ENCODE measurements at regions not wholly inside any gene's neighbourhood (a gene's known extent, or its start where the extent isn't known, plus 50 kb on each side); places are given as distances from the start of the nearest gene placed in this dataset.

- Histone ChIP-seq H3K27ac (no peak overlapping the region), H3K9me3 (no peaks in the 10 kb centered on the region)
Measured at GRCh38 chr12:18849080-18849479, 111.2 kb downstream of the CAPZA3 start.

GRCh38 chr12:18849761-18850160 lies 111.8 kb downstream of the CAPZA3 start:
- Histone ChIP-seq H3K27me3 (no peaks in the 10 kb centered on the region), H3K4me3 (no peak overlapping the region), H3K4me1 (no peaks in the 10 kb centered on the region), H3K9me3 (no peaks in the 10 kb centered on the region), H3K36me3 (no peaks in the 10 kb centered on the region), H3K27ac (no peak overlapping the region)
- intact Hi-C loops (cut with DNase I): no loop called here
- DNase-seq (ENCODE audit: extremely low spot score in 2 of 2): no peak
- TF ChIP-seq POLR2AphosphoS5 (IDR thresholded peaks at IDR 0.05; ENCODE audit: insufficient read depth in 1 of 2, low read depth in 1 of 2) (no peak), POLR2A (IDR thresholded peaks at IDR 0.05) (no peak), CTCF (IDR thresholded peaks at IDR 0.05) (no peak)

More at GRCh38 chr12:18849080-18849479, 111.2 kb downstream of the CAPZA3 start:
- Histone ChIP-seq H3K4me1 (no peaks in the 10 kb centered on the region), H3K4me3 (no peak overlapping the region), H3K27me3 (no peaks in the 10 kb centered on the region), H3K36me3 (no peaks in the 10 kb centered on the region)
- no peak for DNase-seq (ENCODE audit: extremely low spot score in 2 of 2)
- intact Hi-C loops (cut with DNase I): no loop called here
- TF ChIP-seq POLR2A (IDR thresholded peaks at IDR 0.05) (no peak), CTCF (IDR thresholded peaks at IDR 0.05) (no peak), POLR2AphosphoS5 (IDR thresholded peaks at IDR 0.05; ENCODE audit: insufficient read depth in 1 of 2, low read depth in 1 of 2) (no peak)

GRCh38 chr12:18850752-18851151 lies 112.8 kb downstream of the CAPZA3 start:
- no peak for DNase-seq (ENCODE audit: extremely low spot score in 2 of 2)
- Histone ChIP-seq H3K27me3 (no peaks in the 10 kb centered on the region), H3K9me3 (no peaks in the 10 kb centered on the region), H3K27ac (no peak overlapping the region), H3K4me1 (no peaks in the 10 kb centered on the region), H3K4me3 (no peak overlapping the region), H3K36me3 (no peaks in the 10 kb centered on the region)
- intact Hi-C loops (cut with DNase I): no loop called here
- no peak for TF ChIP-seq POLR2A (IDR thresholded peaks at IDR 0.05)

GRCh38 chr12:18851271-18851670 lies 113.4 kb downstream of the CAPZA3 start:
- no peak overlapping the region for H3K27ac ChIP-seq
- intact Hi-C loops (cut with DNase I): no loop called here
- no peaks in the 10 kb centered on the region for H3K36me3 ChIP-seq
- no peaks in the 10 kb centered on the region for H3K9me3 ChIP-seq
- H3K27me3 ChIP-seq: no peaks in the 10 kb centered on the region
- DNase-seq (ENCODE audit: extremely low spot score in 2 of 2): no peak
- TF ChIP-seq POLR2AphosphoS5 (IDR thresholded peaks at IDR 0.05; ENCODE audit: insufficient read depth in 1 of 2, low read depth in 1 of 2): no peak
- no peak for TF ChIP-seq POLR2A (IDR thresholded peaks at IDR 0.05)
- no peak for TF ChIP-seq CTCF (IDR thresholded peaks at IDR 0.05)
- no peaks in the 10 kb centered on the region for H3K4me1 ChIP-seq
- H3K4me3 ChIP-seq: no peak overlapping the region

- Histone ChIP-seq H3K36me3 (no peaks in the 10 kb centered on the region), H3K27ac (no peak overlapping the region), H3K27me3 (no peaks in the 10 kb centered on the region), H3K4me3 (no peak overlapping the region), H3K4me1 (no peaks in the 10 kb centered on the region), H3K9me3 (no peaks in the 10 kb centered on the region)
- intact Hi-C loops (cut with DNase I): no loop called here
- TF ChIP-seq POLR2AphosphoS5 (IDR thresholded peaks at IDR 0.05; ENCODE audit: insufficient read depth in 1 of 2, low read depth in 1 of 2): no peak
- no peak for TF ChIP-seq POLR2A (IDR thresholded peaks at IDR 0.05)
- no peak for TF ChIP-seq CTCF (IDR thresholded peaks at IDR 0.05)
- DNase-seq (ENCODE audit: extremely low spot score in 2 of 2): no peak
Measured at GRCh38 chr12:18853570-18854366, 115.8 kb downstream of the CAPZA3 start.

Data from vagina (tissue), 2 donors.